GM18520 (cell line): ENCODE measurements at regions not wholly inside any gene's neighbourhood (a gene's known extent, or its start where the extent isn't known, plus 50 kb on each side); places are given as distances from the start of the nearest gene placed in this dataset.

ENCODE experiments used
- ATAC-seq: cut with Tn5 transposase; IDR thresholded peaks from one replicate; pipeline ENCODE4 v1.9.1; 2021; ENCODE audit not compliant: unreplicated experiment

- ATAC-seq: no peak
These were observed 1035.6 kb downstream of the C4orf33 start for GRCh38 chr4:130131536-130131935.

- ATAC-seq: no peak
These were observed 1045.7 kb downstream of the C4orf33 start for GRCh38 chr4:130141651-130142050.

- ATAC-seq: no peak
These were observed 1047.7 kb downstream of the C4orf33 start for GRCh38 chr4:130143656-130144055.

GRCh38 chr4:130146773-130147172, 1050.8 kb downstream of the C4orf33 start:
- no peak for ATAC-seq

GRCh38 chr4:130147641-130148040, 1051.7 kb downstream of the C4orf33 start:
- no peak for ATAC-seq

- no peak for ATAC-seq
These were observed 1058.9 kb downstream of the C4orf33 start for GRCh38 chr4:130154901-130155300.

- ATAC-seq: no peak
These were observed 1067.7 kb downstream of the C4orf33 start for GRCh38 chr4:130163701-130164100.

GRCh38 chr4:130165381-130165780, 1069.4 kb downstream of the C4orf33 start:
- ATAC-seq: no peak

GRCh38 chr4:130172156-130172555, 1076.2 kb downstream of the C4orf33 start:
- no peak for ATAC-seq

- ATAC-seq: no peak
These were observed 1082.2 kb downstream of the C4orf33 start for GRCh38 chr4:130178106-130178505.

- ATAC-seq: no peak
These were observed 1087.1 kb downstream of the C4orf33 start for GRCh38 chr4:130183096-130183495.

GRCh38 chr4:130183766-130184165, 1087.8 kb downstream of the C4orf33 start:
- ATAC-seq: no peak

GRCh38 chr4:130185123-130185522, 1089.2 kb downstream of the C4orf33 start:
- no peak for ATAC-seq

- ATAC-seq: no peak
These were observed 1091.0 kb downstream of the C4orf33 start for GRCh38 chr4:130186931-130187330.

GRCh38 chr4:130187587-130187986, 1091.6 kb downstream of the C4orf33 start:
- no peak for ATAC-seq

- no peak for ATAC-seq
These were observed 1096.8 kb downstream of the C4orf33 start for GRCh38 chr4:130192787-130193186.

- ATAC-seq: no peak
These were observed 1102.0 kb downstream of the C4orf33 start for GRCh38 chr4:130197946-130198345.

- no peak for ATAC-seq
These were observed 1107.6 kb downstream of the C4orf33 start for GRCh38 chr4:130203571-130203970.

- no peak for ATAC-seq
These were observed 1114.9 kb downstream of the C4orf33 start for GRCh38 chr4:130210864-130211263.

- ATAC-seq: no peak
These were observed 1118.3 kb downstream of the C4orf33 start for GRCh38 chr4:130214268-130214667.

GRCh38 chr4:130233377-130234047, 1137.6 kb downstream of the C4orf33 start:
- ATAC-seq: peak; percentile 100

GRCh38 chr4:130238121-130238520, 1142.2 kb downstream of the C4orf33 start:
- no peak for ATAC-seq

- ATAC-seq: no peak
These were observed 1153.0 kb downstream of the C4orf33 start for GRCh38 chr4:130249002-130249401.
